Middle frontal gyrus (tissue), 1 donor: ENCODE measurements at regions not wholly inside any gene's neighbourhood (a gene's known extent, or its start where the extent isn't known, plus 50 kb on each side); places are given as distances from the start of the nearest gene placed in this dataset.
"Not testable (repeated sequence)": the region's sequence is repeated elsewhere in the genome, so short reads cannot be mapped to it uniquely, and the experiment has no call there.

Experiments used
- DNase-seq: peaks from one replicate; pipeline ENCODE4 v3.0.0-alpha.2; 2015; ENCODE audit warnings: low spot score; ENCODE audit errors: extremely low spot score

DNA sequence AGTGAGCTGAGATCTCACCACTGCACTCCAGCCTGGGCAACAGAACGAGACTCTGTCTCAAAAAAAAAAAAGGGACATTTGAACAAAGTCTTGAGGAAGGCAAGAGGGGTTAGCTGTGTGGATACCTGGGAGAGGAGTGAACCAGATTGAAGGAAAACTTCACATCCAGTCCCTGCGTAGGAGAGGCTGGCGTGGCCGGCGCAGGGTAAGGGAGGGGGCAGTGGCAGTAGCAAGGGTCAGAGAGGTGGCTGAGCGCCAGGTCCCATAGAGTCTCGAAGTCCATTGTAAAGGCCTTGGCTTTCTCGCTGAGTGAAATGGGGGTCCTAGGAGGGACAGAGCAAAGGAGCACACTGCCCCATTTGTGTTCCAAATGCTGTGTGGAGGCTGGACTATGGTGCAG, 171.8 kb upstream of the WSCD1 start:
- no peak for DNase-seq

DNA sequence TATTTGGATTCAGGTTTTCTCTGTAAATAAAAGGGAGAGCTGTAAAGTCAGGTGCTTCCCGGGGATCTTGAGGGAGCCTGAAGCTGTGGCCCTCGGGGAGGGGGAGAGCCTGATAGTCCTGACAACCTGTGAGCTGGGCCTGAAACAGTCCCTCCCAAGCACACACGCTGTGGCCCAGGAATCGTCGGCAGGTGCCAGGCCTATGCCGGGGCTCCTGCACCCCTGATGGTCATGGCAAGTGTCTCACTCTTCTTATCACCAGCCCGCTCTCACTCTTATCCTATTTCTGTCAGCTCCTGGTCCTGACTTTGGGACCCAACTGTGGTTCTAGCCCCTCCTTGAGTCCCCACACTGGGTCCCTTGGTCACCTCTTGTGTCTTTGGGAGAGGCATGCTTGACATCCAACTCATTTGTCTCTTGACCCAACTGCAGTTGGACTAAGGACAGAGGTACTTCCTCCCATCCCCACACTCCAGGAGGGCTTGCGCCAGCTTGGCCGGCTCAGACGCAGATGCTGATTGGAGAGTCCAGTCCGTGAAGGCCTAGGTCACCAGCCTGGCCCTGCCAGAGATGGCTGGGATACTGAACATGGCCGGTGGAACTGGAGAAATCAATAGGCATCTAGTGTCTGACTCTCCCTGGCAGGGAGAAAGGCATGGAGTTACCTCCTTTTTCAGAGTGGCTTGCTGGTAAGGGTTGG, 170.5 kb upstream of the WSCD1 start:
- DNase-seq, result no peak

GRCh38 chr17:5901731-5902130, 168.4 kb upstream of the WSCD1 start:
- no peak for DNase-seq

DNA sequence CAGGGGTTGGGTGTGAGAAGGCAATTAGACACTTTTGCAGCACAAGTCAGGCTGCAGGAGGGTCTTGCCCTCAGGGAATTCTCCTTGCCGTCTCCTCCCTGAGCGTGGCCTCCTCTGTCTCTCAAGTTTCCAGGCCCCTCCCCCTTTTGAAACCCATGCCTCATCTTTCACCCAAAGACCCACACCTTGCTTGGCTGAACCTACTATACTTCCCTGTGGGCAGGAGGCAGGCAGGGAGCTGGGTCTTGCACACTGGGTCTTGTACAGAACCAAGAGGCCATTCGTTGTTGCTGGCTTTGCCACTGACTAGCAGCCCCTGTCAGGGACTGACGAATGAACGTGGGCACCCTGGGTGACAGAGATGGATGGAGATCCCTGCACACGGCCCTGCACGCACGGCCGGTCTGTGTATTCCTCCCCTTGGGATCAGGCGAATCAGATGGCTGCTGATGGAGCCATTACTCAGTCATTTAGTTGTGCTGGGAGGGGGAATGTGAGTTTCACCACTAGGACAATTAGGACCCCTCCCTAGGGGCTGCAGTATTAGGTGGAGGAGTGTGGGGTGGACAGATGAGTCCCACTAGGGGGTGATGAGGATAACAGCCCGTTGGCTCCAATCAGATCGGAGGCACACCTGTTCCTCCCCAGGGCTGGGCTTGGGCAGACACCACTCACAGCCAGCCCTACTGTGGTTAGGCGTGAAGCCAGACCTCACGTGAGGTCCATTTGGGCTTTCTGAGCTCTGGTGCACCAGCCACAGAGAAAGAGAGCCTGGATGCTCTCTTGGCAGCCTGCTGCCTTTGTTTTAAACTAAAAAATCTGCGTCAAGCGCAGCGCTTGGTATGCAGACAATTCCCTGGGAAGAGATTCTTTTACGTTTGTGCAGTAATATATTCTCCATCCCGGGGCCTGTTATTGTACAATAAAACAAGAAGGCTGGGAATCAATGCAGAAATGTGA, 167.7 kb upstream of the WSCD1 start:
- DNase-seq, result no peak

GRCh38 chr17:5911919-5912318, 158.3 kb upstream of the WSCD1 start:
- no peak for DNase-seq

- peak; percentile 27 for DNase-seq
Measured at GRCh38 chr17:5913032-5913531, 157.1 kb upstream of the WSCD1 start.

GRCh38 chr17:5913641-5914040, 156.5 kb upstream of the WSCD1 start:
- DNase-seq, result no peak

DNA sequence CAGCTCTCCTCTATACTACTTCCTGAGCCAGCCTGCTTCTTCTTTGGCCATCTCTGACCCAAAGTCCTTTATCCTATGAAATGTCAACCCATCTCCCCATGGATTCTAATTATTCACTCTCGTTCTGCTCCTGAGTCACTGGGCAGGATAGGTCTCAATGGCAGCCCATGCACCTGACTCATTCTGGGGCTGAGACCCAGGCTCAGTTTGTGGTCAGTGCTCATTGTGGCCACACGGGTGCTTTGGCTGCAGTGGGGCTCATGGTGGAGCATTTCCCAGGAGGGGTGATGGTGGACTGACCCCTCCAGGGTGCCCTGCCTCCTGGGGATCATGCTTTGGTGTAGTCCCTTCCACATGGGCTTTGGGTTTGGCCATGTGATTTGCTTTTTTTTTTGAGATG, 154.8 kb upstream of the WSCD1 start:
- no peak for DNase-seq

GRCh38 chr17:5919089-5919488, 151.1 kb upstream of the WSCD1 start:
- no peak for DNase-seq

- DNase-seq, result no peak
Measured at GRCh38 chr17:5921512-5922282, 148.5 kb upstream of the WSCD1 start.

- DNase-seq, result no peak
Measured at GRCh38 chr17:5922476-5922875, 147.7 kb upstream of the WSCD1 start.

DNA sequence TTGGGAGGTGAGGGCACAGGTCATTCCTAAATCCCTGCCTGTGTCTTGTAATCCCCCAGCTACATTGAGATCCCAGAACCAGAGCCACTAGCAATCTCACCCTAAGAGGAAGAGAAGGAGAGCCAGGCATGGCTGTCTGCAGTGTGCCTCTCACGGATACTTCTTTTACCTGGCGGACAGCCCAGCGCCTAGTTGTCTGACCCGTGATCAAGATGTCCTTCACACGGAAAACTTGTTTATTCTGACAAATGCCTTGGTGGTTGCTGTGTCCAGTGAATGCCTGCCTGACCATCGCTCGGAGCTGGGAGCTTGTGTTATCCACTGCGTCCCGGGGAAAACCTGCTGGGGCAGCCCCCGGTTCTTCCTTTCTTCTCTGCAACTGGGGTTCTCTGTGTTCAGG, 140.5 kb upstream of the WSCD1 start:
- no peak for DNase-seq

GRCh38 chr17:5930555-5930954, 139.6 kb upstream of the WSCD1 start:
- not testable (repeated sequence) for DNase-seq

- DNase-seq, result no peak
Measured at GRCh38 chr17:5931616-5932015, 138.6 kb upstream of the WSCD1 start.

DNA sequence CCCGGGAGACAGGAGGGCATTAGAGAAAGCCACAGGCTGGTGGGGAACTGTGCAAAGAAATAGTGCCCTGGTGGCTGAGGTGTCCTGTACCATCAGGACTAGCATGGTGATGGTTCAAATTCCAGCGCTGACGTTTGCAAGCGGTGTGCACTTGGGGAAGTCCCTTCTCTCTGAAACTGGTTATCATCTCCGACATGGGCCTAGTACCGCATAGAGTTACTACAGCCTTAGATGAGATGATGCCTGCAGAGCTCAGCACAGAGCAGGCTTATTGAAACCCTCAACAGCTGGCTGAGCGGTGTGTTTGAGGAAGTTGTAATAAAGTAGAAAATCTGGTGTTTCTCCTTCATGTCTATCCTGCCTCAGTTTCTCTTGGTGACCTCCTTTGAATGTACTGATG, 136.7 kb upstream of the WSCD1 start:
- DNase-seq, result no peak

DNA sequence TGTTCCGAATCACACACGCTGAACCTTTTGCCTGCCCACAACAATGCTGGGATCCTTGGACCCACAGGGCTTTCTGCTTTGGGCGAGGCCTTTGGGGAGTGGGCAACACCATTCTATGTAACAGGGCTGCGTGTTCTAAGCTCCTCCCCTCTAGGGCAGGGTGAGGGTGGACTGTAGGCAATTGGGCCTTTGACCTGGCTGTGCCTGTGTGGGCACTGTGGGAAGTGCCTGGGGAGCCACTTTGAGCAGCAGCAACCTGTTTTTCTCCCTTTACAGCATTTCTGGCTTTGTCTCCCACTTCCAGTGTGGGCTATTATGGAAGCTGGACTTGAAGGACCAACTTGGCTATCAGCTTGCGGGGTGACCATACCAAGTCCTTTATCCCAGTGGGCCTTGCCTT, 128.9 kb upstream of the WSCD1 start:
- no peak for DNase-seq

GRCh38 chr17:5942687-5943086, 127.5 kb upstream of the WSCD1 start:
- DNase-seq, result no peak

DNA sequence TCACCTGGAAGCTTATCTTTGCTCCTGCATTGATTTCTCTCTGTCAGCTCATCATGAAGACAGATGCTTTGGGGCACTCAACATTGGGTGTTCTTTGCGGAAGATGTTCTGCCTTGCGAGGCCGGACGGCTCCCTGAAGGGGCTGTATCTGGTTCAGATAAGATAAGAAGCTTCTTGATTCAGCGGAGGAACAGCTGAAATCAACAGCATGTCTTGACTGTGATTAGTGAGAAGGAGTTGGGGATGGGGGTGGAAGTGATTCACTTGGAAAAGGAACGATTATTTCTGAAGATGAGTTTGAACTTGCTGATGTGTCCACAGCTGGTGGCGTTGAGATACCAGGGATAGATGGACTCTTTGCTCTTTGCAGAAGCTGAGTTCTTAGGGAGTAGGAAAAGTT, 126.9 kb upstream of the WSCD1 start:
- no peak for DNase-seq

GRCh38 chr17:5943982-5944381, 126.2 kb upstream of the WSCD1 start:
- no peak for DNase-seq

DNA sequence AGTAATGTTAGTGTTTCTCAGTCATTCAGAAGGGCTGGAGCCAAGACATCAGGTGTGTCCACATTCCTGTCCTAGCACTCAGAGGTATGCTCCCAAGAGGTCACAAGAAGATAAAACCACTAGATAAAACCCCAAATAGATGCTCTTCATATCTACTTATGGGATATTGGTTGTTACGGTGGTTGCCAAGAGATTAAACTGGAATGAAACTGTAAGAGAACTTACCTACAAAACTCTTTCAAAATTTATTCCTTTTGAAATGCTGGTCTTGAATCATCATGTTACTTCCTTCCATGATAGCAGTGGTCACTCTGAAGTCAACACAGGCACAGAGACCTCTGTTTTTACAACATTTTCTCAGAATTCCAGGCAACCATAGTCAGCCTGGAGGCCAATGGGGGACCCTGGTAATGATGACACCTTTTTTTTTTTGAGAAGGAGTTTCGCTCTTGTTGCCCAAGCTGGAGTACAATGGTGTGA, 122.4 kb upstream of the WSCD1 start:
- no peak for DNase-seq

DNA sequence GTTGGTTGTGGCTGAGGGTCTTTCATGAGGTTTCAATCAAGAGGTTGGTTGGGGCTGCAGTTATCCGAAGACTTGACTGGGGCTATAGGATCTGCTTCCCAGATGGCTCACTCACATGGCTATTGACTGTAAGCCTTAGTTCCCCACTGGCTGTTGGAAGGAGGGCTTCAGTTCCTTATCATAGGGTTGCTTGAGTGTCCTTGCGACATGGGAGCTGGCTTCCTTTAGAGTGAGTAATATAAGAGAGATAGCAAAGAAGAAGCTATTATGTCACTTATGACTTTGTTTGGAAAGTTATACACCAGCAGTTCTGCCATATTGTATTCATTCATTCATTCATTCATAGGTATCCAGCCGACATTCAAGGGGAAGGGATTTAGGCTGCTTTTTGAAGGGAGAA, 121.4 kb upstream of the WSCD1 start:
- DNase-seq, result no peak

DNA sequence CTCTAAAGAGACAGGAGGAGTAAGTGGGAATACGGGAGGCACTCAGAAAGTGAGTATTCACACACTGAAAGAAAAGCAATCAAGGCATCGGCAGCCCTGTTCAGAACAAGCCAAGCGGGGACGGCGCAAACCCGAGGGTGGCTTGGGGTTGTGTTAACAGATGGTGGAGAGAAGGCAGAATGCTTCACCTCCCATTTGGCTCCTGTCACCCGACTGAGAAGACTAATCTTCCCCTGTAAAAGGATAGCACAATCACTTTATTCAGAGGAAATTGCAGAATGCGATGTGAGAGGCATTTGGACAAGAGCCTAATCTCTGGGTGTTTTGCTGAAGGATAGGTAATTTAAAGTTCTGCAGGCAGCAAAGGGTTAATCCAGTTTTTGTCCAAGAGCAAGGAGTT, 119.3 kb upstream of the WSCD1 start:
- no peak for DNase-seq
